ENCODE measurements at regions not wholly inside any gene's neighbourhood (a gene's known extent, or its start where the extent isn't known, plus 50 kb on each side); places are given as distances from the start of the nearest gene placed in this dataset.

DNA sequence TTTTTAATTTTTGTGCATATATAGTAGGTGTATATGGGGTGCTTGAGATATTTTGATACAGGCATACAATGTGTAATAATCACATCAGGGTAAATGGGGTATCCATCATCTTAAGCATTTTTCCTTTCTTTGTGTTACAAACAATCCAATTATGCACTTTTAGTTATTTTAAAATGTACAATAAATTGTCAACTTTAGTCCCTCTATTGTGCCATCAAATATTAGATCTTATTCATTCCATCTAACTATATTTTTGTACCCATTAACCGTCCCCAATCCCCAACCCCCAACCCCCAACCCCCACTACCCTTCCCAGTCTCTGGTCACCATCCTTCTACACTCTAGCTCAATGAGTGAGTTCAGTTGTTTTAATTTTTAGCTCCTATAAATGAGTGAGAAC, 335.1 kb upstream of the C11orf87 start:
- no peak for DNase-seq (ENCODE audit: low read depth)
- H3K4me3 ChIP-seq (ENCODE audit: control insufficient read depth, low read depth, low read length) = no peak overlapping the region
- TF ChIP-seq, protein P1, sequence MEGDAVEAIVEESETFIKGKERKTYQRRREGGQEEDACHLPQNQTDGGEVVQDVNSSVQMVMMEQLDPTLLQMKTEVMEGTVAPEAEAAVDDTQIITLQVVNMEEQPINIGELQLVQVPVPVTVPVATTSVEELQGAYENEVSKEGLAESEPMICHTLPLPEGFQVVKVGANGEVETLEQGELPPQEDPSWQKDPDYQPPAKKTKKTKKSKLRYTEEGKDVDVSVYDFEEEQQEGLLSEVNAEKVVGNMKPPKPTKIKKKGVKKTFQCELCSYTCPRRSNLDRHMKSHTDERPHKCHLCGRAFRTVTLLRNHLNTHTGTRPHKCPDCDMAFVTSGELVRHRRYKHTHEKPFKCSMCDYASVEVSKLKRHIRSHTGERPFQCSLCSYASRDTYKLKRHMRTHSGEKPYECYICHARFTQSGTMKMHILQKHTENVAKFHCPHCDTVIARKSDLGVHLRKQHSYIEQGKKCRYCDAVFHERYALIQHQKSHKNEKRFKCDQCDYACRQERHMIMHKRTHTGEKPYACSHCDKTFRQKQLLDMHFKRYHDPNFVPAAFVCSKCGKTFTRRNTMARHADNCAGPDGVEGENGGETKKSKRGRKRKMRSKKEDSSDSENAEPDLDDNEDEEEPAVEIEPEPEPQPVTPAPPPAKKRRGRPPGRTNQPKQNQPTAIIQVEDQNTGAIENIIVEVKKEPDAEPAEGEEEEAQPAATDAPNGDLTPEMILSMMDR (IDR thresholded peaks at IDR 0.05; ENCODE audit: control insufficient read depth, insufficient read depth, low read depth, low read length, missing control alignments) = no peak

GRCh38 chr11:109088086-109088485, 333.9 kb upstream of the C11orf87 start:
- TF ChIP-seq, protein P1 (IDR thresholded peaks at IDR 0.05; ENCODE audit: control insufficient read depth, insufficient read depth, low read depth, low read length, missing control alignments) = no peak
- DNase-seq (ENCODE audit: low read depth) = no peak
- H3K4me3 ChIP-seq (ENCODE audit: control insufficient read depth, low read depth, low read length) = no peak overlapping the region

- TF ChIP-seq, protein P1 (IDR thresholded peaks at IDR 0.05; ENCODE audit: control insufficient read depth, insufficient read depth, low read depth, low read length, missing control alignments) = no peak
- no peak overlapping the region for H3K4me3 ChIP-seq (ENCODE audit: control insufficient read depth, low read depth, low read length)
- DNase-seq (ENCODE audit: low read depth) = no peak
Observed at GRCh38 chr11:109089144-109089543, 332.8 kb upstream of the C11orf87 start.

- H3K4me3 ChIP-seq (ENCODE audit: control insufficient read depth, low read depth, low read length) = no peak overlapping the region
- TF ChIP-seq, protein P1 (IDR thresholded peaks at IDR 0.05; ENCODE audit: control insufficient read depth, insufficient read depth, low read depth, low read length, missing control alignments) = no peak
Observed at GRCh38 chr11:109093354-109093753, 328.6 kb upstream of the C11orf87 start.

GRCh38 chr11:109096266-109096665, 325.7 kb upstream of the C11orf87 start:
- no peak overlapping the region for H3K4me3 ChIP-seq (ENCODE audit: control insufficient read depth, low read depth, low read length)
- DNase-seq (ENCODE audit: low read depth) = no peak
- TF ChIP-seq, protein P1 (IDR thresholded peaks at IDR 0.05; ENCODE audit: control insufficient read depth, insufficient read depth, low read depth, low read length, missing control alignments) = no peak

More at GRCh38 chr11:109093354-109093753, 328.6 kb upstream of the C11orf87 start:
- no peak for DNase-seq (ENCODE audit: low read depth)

- no peak for DNase-seq (ENCODE audit: low read depth)
- no peak overlapping the region for H3K4me3 ChIP-seq (ENCODE audit: control insufficient read depth, low read depth, low read length)
- TF ChIP-seq, protein P1 (IDR thresholded peaks at IDR 0.05; ENCODE audit: control insufficient read depth, insufficient read depth, low read depth, low read length, missing control alignments) = no peak
Observed at GRCh38 chr11:109106151-109106906, 315.7 kb upstream of the C11orf87 start.
